AG20443 (cell line): ENCODE measurements at regions not wholly inside any gene's neighbourhood (a gene's known extent, or its start where the extent isn't known, plus 50 kb on each side); places are given as distances from the start of the nearest gene placed in this dataset.
"Not testable (repeated sequence)": the region's sequence is repeated elsewhere in the genome, so short reads cannot be mapped to it uniquely, and the experiment has no call there.

ENCODE experiments used
- DNase-seq: peaks from one replicate; pipeline ENCODE4 v3.0.0; 2012; ENCODE audit warnings: low spot score, mixed read lengths

GRCh38 chr4:127394516-127394915 is 238.2 kb upstream of the INTU start:
- no peak for DNase-seq

GRCh38 chr4:127400276-127400675 is 232.5 kb upstream of the INTU start:
- DNase-seq: no peak

- DNase-seq: peak; percentile 67
These were observed 231.9 kb upstream of the INTU start for GRCh38 chr4:127400731-127401346.

GRCh38 chr4:127403471-127404084 is 229.2 kb upstream of the INTU start:
- DNase-seq: no peak

- no peak for DNase-seq
These were observed 226.6 kb upstream of the INTU start for GRCh38 chr4:127406187-127406586.

- not testable (repeated sequence) for DNase-seq
These were observed 225.2 kb upstream of the INTU start for GRCh38 chr4:127407572-127407971.

GRCh38 chr4:127410201-127410600 is 222.6 kb upstream of the INTU start:
- DNase-seq: peak; percentile 27

- no peak for DNase-seq
These were observed 222.1 kb upstream of the INTU start for GRCh38 chr4:127410644-127411043.

- no peak for DNase-seq
These were observed 217.7 kb upstream of the INTU start for GRCh38 chr4:127414951-127415606.

- no peak for DNase-seq
These were observed 216.6 kb upstream of the INTU start for GRCh38 chr4:127416115-127416514.

GRCh38 chr4:127417885-127418535 is 214.7 kb upstream of the INTU start:
- DNase-seq: no peak

- no peak for DNase-seq
These were observed 213.3 kb upstream of the INTU start for GRCh38 chr4:127419431-127419830.

- DNase-seq: no peak
These were observed 211.3 kb upstream of the INTU start for GRCh38 chr4:127421437-127421836.

- no peak for DNase-seq
These were observed 207.4 kb upstream of the INTU start for GRCh38 chr4:127425202-127425845.

GRCh38 chr4:127425851-127426250 is 206.9 kb upstream of the INTU start:
- no peak for DNase-seq

- DNase-seq: no peak
These were observed 191.2 kb upstream of the INTU start for GRCh38 chr4:127441571-127441970.

GRCh38 chr4:127445471-127445870 is 187.3 kb upstream of the INTU start:
- DNase-seq: no peak

GRCh38 chr4:127446427-127446885 is 186.3 kb upstream of the INTU start:
- DNase-seq: peak; percentile 14

- DNase-seq: no peak
These were observed 183.8 kb upstream of the INTU start for GRCh38 chr4:127448986-127449385.

GRCh38 chr4:127449449-127449848 is 183.3 kb upstream of the INTU start:
- DNase-seq: no peak

- DNase-seq: no peak
These were observed 182.5 kb upstream of the INTU start for GRCh38 chr4:127450276-127450675.

GRCh38 chr4:127463883-127464282 is 168.9 kb upstream of the INTU start:
- no peak for DNase-seq
